HEK293T (cell line): ENCODE measurements at regions not wholly inside any gene's neighbourhood (a gene's known extent, or its start where the extent isn't known, plus 50 kb on each side); places are given as distances from the start of the nearest gene placed in this dataset.

Experiments
- CTCF ChIA-PET: fragments of 350-600 bp; formaldehyde crosslinking; extraction: SDS; loops from one replicate; lab custom pipeline; 2021; ENCODE audit warnings: antibody characterized with exemption, inconsistent platforms; lab: Yijun Ruan, JAX
- POLR2A ChIA-PET: fragments of 350-600 bp; formaldehyde crosslinking; extraction: SDS; loops from one replicate; lab custom pipeline; 2020; ENCODE audit warnings: antibody characterized with exemption, inconsistent platforms; lab: Yijun Ruan, JAX
- DNase-seq: peaks from one replicate; pipeline ENCODE4 v3.0.0; 2012; ENCODE audit warnings: mixed read lengths; ENCODE audit errors: extremely low spot score
- ARNT ChIP-seq: fragments of 450-650 bp; IDR thresholded peaks from 2 replicates; pipeline ENCODE4 v1.6.1; 2017; ENCODE audit warnings: mild to moderate bottlenecking
- BHLHE40 ChIP-seq: fragments of 450-650 bp; IDR thresholded peaks from 2 replicates; pipeline ENCODE4 v1.6.1; 2016; ENCODE audit warnings: mild to moderate bottlenecking, moderate library complexity, borderline replicate concordance
- CTBP1 ChIP-seq: fragments of 450-650 bp; IDR thresholded peaks from 2 replicates; pipeline ENCODE4 v1.6.1; 2016; ENCODE audit warnings: borderline replicate concordance
- ELF4 ChIP-seq: fragments of 450-650 bp; IDR thresholded peaks from 2 replicates; pipeline ENCODE4 v1.6.1; 2017; ENCODE audit warnings: antibody characterized with exemption
- FOXA1 ChIP-seq: fragments of 450-650 bp; IDR thresholded peaks from 2 replicates; pipeline ENCODE4 v1.6.1; 2016; ENCODE audit warnings: mild to moderate bottlenecking
- FOXK2 ChIP-seq: fragments of 450-650 bp; IDR thresholded peaks from 2 replicates; pipeline ENCODE4 v1.6.1; 2016; ENCODE audit warnings: mild to moderate bottlenecking
- FOXM1 ChIP-seq: fragments of 450-650 bp; IDR thresholded peaks from 2 replicates; pipeline ENCODE4 v1.6.1; 2017; ENCODE audit warnings: mild to moderate bottlenecking, borderline replicate concordance
- HDGF ChIP-seq: fragments of 450-650 bp; IDR thresholded peaks from 2 replicates; pipeline ENCODE4 v1.6.1; 2017; ENCODE audit warnings: antibody characterized with exemption, borderline replicate concordance
- L3MBTL2 ChIP-seq: fragments of 450-650 bp; conservative IDR thresholded peaks from 2 replicates; pipeline ENCODE4 v1.6.1; 2016; ENCODE audit warnings: mild to moderate bottlenecking
- LEF1 ChIP-seq: fragments of 450-650 bp; IDR thresholded peaks from 2 replicates; pipeline ENCODE4 v1.6.1; 2017; ENCODE audit warnings: mild to moderate bottlenecking, borderline replicate concordance
- NFRKB ChIP-seq: fragments of 450-650 bp; IDR thresholded peaks from 2 replicates; pipeline ENCODE4 v1.6.1; 2016; ENCODE audit warnings: mild to moderate bottlenecking, moderate library complexity
- PKNOX1 ChIP-seq: fragments of 450-650 bp; IDR thresholded peaks from 2 replicates; pipeline ENCODE4 v1.6.1; 2016
- SP1 ChIP-seq: fragments of 450-650 bp; IDR thresholded peaks from 2 replicates; pipeline ENCODE4 v1.6.1; 2017
- SUZ12 ChIP-seq: fragments of 450-650 bp; IDR thresholded peaks from 2 replicates; pipeline ENCODE4 v1.6.1; 2016; ENCODE audit warnings: mild to moderate bottlenecking
- TARDBP ChIP-seq: fragments of 450-650 bp; IDR thresholded peaks from 2 replicates; pipeline ENCODE4 v1.6.1; 2016
- ZNF384 ChIP-seq: fragments of 450-650 bp; IDR thresholded peaks from 2 replicates; pipeline ENCODE4 v1.6.1; 2016

GRCh38 chr9:26459959-26460358 lies 432.6 kb downstream of the CAAP1 start:
- POLR2A ChIA-PET = no interaction called here
- no peak for DNase-seq
- CTCF ChIA-PET = no interaction called here
- TF ChIP-seq ZNF384 = no peak
- TF ChIP-seq SUZ12 = no peak
- no peak for TF ChIP-seq NFRKB
- no peak for TF ChIP-seq TARDBP
- TF ChIP-seq FOXM1 = no peak
- TF ChIP-seq PKNOX1 = no peak
- TF ChIP-seq CTBP1 = no peak
- no peak for TF ChIP-seq LEF1
- no peak for TF ChIP-seq SP1
- TF ChIP-seq ELF4 = no peak
- TF ChIP-seq ARNT = no peak
- TF ChIP-seq FOXK2 = no peak
- no peak for TF ChIP-seq BHLHE40
- no peak for TF ChIP-seq HDGF
- TF ChIP-seq FOXA1 = no peak
- no peak for TF ChIP-seq L3MBTL2

- DNase-seq = no peak
- ChIA-PET CTCF (no interaction called here), POLR2A (no interaction called here)
- TF ChIP-seq ELF4 (no peak), LEF1 (no peak), ARNT (no peak), L3MBTL2 (no peak), CTBP1 (no peak), FOXM1 (no peak), HDGF (no peak)
Measured at GRCh38 chr9:26458054-26458453, 434.5 kb downstream of the CAAP1 start.

GRCh38 chr9:26457151-26457550 lies 435.5 kb downstream of the CAAP1 start:
- ChIA-PET POLR2A (no interaction called here), CTCF (no interaction called here)
- DNase-seq = no peak

GRCh38 chr9:26439061-26439624 lies 453.5 kb downstream of the CAAP1 start:
- DNase-seq = no peak
- TF ChIP-seq SP1 (no peak), CTBP1 (no peak), BHLHE40 (no peak), ELF4 (no peak), LEF1 (no peak), NFRKB (no peak), ARNT (no peak), SUZ12 (no peak)
- ChIA-PET POLR2A (no interaction called here), CTCF (no interaction called here)

More at GRCh38 chr9:26457151-26457550, 435.5 kb downstream of the CAAP1 start:
- TF ChIP-seq FOXA1 = no peak
- TF ChIP-seq NFRKB = no peak
- TF ChIP-seq FOXK2 = no peak
- TF ChIP-seq LEF1 = no peak
- TF ChIP-seq FOXM1 = no peak
- TF ChIP-seq L3MBTL2 = no peak
- TF ChIP-seq TARDBP = no peak
- no peak for TF ChIP-seq BHLHE40
- no peak for TF ChIP-seq ELF4
- TF ChIP-seq ARNT = no peak
- TF ChIP-seq SP1 = no peak
- TF ChIP-seq PKNOX1 = no peak
- no peak for TF ChIP-seq CTBP1
- TF ChIP-seq SUZ12 = no peak
- TF ChIP-seq ZNF384 = no peak
- no peak for TF ChIP-seq HDGF

- POLR2A ChIA-PET = no interaction called here
- DNase-seq = no peak
- no peak for TF ChIP-seq TARDBP
- TF ChIP-seq L3MBTL2 = no peak
- TF ChIP-seq ELF4 = no peak
Measured at GRCh38 chr9:26437056-26437711, 455.4 kb downstream of the CAAP1 start.

GRCh38 chr9:26426551-26427131 lies 466.0 kb downstream of the CAAP1 start:
- DNase-seq = no peak
- CTCF ChIA-PET = no interaction called here
- no peak for TF ChIP-seq FOXK2
- TF ChIP-seq NFRKB = no peak
- no peak for TF ChIP-seq SP1
- TF ChIP-seq LEF1 = no peak
- no peak for TF ChIP-seq ARNT
- no peak for TF ChIP-seq TARDBP
- TF ChIP-seq ELF4 = no peak
- TF ChIP-seq L3MBTL2 = no peak
- TF ChIP-seq CTBP1 = no peak
- no peak for TF ChIP-seq PKNOX1
- no peak for TF ChIP-seq HDGF
- no peak for TF ChIP-seq BHLHE40
- TF ChIP-seq SUZ12 = no peak
- no peak for TF ChIP-seq ZNF384
- no peak for TF ChIP-seq FOXA1
- TF ChIP-seq FOXM1 = no peak
- POLR2A ChIA-PET = no interaction called here

More at GRCh38 chr9:26437056-26437711, 455.4 kb downstream of the CAAP1 start:
- CTCF ChIA-PET = no interaction called here
